IgD-negative memory B cell (primary cell): ENCODE measurements at regions not wholly inside any gene's neighbourhood (a gene's known extent, or its start where the extent isn't known, plus 50 kb on each side); places are given as distances from the start of the nearest gene placed in this dataset.

ENCODE experiments used
- H3K27ac Mint-ChIP-seq, 3 donors: one replicate each; pipeline ENCODE4 v1.8.0; 2020 to 2022; ENCODE audit warnings: mild to moderate bottlenecking in 3 of 3, mixed read lengths in 3 of 3, moderate library complexity in 1 of 3
- H3K27me3 Mint-ChIP-seq: one replicate; pipeline ENCODE4 v1.8.0; 2021; ENCODE audit warnings: mixed read lengths
- H3K36me3 Mint-ChIP-seq: one replicate; pipeline ENCODE4 v1.8.0; 2020; ENCODE audit warnings: mild to moderate bottlenecking, mixed read lengths
- H3K4me1 Mint-ChIP-seq, 3 donors: one replicate each; pipeline ENCODE4 v1.8.0; 2020 to 2022; ENCODE audit warnings: mixed read lengths in 3 of 3, mild to moderate bottlenecking in 1 of 3
- H3K4me3 Mint-ChIP-seq, 4 donors: one replicate each; pipeline ENCODE4 v1.8.0; 2020 to 2022; ENCODE audit warnings: mild to moderate bottlenecking in 4 of 4, mixed read lengths in 4 of 4, moderate library complexity in 3 of 4
- H3K9me3 Mint-ChIP-seq, 3 donors: one replicate each; pipeline ENCODE4 v1.8.0; 2020 to 2021; ENCODE audit warnings: mixed read lengths in 3 of 3, mild to moderate bottlenecking in 1 of 3

- Mint-ChIP-seq H3K27ac (no peak overlapping the region), H3K27me3 (no peaks in the 10 kb centered on the region), H3K4me3 (no peak overlapping the region), H3K36me3 (peaks cover 2% of the 10 kb centered on the region), H3K4me1 (no peaks in the 10 kb centered on the region), H3K9me3 (peaks cover 0 to 4% (median 0%) of the 10 kb centered on the region in 3 donors)
Observed at GRCh38 chr2:4883375-4883774, 808.8 kb upstream of the SOX11 start.

GRCh38 chr2:4884117-4884571 lies 808.0 kb upstream of the SOX11 start:
- Mint-ChIP-seq H3K27me3 (no peaks in the 10 kb centered on the region), H3K4me1 (no peaks in the 10 kb centered on the region), H3K36me3 (peaks cover 2% of the 10 kb centered on the region), H3K9me3 (peaks cover 0 to 4% (median 0%) of the 10 kb centered on the region in 3 donors), H3K27ac (no peak overlapping the region), H3K4me3 (no peak overlapping the region)

DNA sequence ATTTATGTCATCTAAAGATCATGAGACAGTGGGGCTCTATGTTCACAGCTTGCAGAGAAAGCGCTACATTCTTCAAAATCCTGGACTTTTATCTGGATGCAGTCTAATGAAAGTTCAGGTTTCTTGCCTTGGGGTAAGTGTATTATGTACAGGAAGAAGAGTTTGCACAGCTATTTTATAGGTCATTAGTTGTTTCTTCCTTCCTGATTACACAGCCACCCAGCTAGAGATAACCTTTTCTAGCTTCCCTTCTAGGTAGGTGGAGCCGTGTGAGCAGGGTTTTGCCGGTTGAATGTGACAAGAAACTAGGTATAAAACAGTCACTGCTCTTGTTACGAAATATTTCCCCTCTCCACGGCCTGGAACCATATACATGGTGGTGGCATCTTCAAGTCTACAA lies 800.8 kb upstream of the SOX11 start:
- H3K27me3 Mint-ChIP-seq: no peaks in the 10 kb centered on the region
- H3K27ac Mint-ChIP-seq: no peak overlapping the region
- H3K4me3 Mint-ChIP-seq: no peak overlapping the region
- H3K36me3 Mint-ChIP-seq: no peaks in the 10 kb centered on the region
- H3K4me1 Mint-ChIP-seq: no peaks in the 10 kb centered on the region
- H3K9me3 Mint-ChIP-seq: peaks cover 0 to 7% (median 5%) of the 10 kb centered on the region in 3 donors

GRCh38 chr2:4895371-4895770 lies 796.8 kb upstream of the SOX11 start:
- Mint-ChIP-seq H3K27ac (no peak overlapping the region), H3K4me1 (no peaks in the 10 kb centered on the region), H3K36me3 (no peaks in the 10 kb centered on the region), H3K27me3 (no peaks in the 10 kb centered on the region), H3K9me3 (peaks cover 1 to 9% (median 4%) of the 10 kb centered on the region in 3 donors), H3K4me3 (no peak overlapping the region)

DNA sequence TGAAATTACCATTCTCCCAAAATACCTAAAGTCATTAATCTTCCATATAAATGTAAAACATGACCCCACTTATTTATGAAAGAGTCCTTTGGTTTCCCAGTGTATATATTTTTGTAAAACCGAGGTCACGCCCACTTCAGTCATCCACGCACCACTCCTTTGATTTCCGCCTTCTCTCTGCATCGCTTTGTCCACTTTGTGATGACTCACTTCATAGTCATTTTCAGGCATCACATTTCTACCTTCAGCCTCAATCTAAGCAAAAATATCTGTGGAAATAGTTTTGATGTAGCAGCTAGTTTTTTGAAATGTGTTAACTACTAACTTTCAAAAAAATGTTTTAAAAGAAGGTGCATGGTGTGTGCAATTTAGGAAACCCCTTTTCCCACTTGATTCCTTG lies 793.5 kb upstream of the SOX11 start:
- H3K4me3 Mint-ChIP-seq: no peak overlapping the region
- no peaks in the 10 kb centered on the region for H3K4me1 Mint-ChIP-seq
- no peaks in the 10 kb centered on the region for H3K36me3 Mint-ChIP-seq
- H3K27ac Mint-ChIP-seq: no peak overlapping the region
- no peaks in the 10 kb centered on the region for H3K27me3 Mint-ChIP-seq
- H3K9me3 Mint-ChIP-seq: peaks cover 0 to 10% (median 8%) of the 10 kb centered on the region in 3 donors

GRCh38 chr2:4900242-4900641 lies 791.9 kb upstream of the SOX11 start:
- Mint-ChIP-seq H3K27ac (no peak overlapping the region), H3K36me3 (no peaks in the 10 kb centered on the region), H3K9me3 (peaks cover 0 to 10% (median 5%) of the 10 kb centered on the region in 3 donors), H3K27me3 (no peaks in the 10 kb centered on the region), H3K4me1 (no peaks in the 10 kb centered on the region), H3K4me3 (no peak overlapping the region)

DNA sequence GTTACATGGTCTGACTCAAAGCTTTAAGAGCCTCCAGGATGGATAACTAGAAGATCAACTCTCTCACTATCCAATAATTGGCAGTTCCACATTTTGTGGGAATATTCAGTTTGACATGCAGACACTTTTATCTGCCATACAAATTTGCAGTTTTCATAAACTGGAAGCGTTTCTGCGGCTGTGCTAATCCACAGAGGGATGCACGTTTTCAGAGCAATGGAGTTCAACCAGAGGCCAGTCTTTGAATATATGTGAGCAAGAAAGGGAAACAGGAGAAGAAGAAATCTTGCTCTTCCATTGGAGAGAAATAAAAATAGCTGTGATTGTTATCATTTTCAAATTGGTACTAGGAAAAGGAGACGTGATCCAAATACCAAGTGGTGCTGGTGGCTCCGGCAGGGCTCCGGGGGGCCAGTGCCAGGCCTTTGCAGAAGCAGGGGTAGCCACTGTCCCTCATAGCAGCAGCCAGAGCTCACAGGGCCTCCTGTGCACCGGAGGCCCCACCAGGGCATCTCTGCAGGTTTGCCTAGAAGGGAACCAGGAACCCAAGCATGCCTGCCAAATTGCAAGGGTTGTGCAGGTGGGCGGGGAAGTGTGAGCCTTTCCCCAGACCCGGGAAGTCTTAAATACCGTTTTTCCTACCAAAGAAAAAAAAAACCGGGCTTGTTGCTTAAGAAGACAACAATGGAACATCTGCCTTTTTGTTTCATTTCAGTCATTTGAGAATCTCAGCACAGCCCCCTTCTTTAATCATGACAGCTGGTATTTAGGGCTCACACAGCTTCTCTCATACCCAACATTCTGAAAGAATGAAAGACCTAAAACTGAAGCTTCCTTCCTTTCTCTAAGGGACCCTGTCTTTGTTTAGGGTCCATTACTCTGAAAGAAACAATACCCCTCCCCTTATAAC lies 791.1 kb upstream of the SOX11 start:
- Mint-ChIP-seq H3K27ac (no peak overlapping the region), H3K9me3 (peaks cover 0 to 10% (median 2%) of the 10 kb centered on the region in 3 donors), H3K27me3 (no peaks in the 10 kb centered on the region), H3K4me1 (no peaks in the 10 kb centered on the region), H3K4me3 (no peak overlapping the region), H3K36me3 (no peaks in the 10 kb centered on the region)

GRCh38 chr2:4903656-4904348 lies 788.4 kb upstream of the SOX11 start:
- Mint-ChIP-seq H3K9me3 (peaks cover 0 to 10% (median 0%) of the 10 kb centered on the region in 3 donors), H3K4me3 (no peak overlapping the region), H3K27me3 (no peaks in the 10 kb centered on the region), H3K4me1 (no peaks in the 10 kb centered on the region), H3K27ac (no peak overlapping the region), H3K36me3 (no peaks in the 10 kb centered on the region)

GRCh38 chr2:4908461-4908860 lies 783.7 kb upstream of the SOX11 start:
- Mint-ChIP-seq H3K4me3 (no peak overlapping the region), H3K27me3 (no peaks in the 10 kb centered on the region), H3K36me3 (no peaks in the 10 kb centered on the region), H3K9me3 (peaks cover 0 to 4% (median 0%) of the 10 kb centered on the region in 3 donors), H3K27ac (no peak overlapping the region), H3K4me1 (no peaks in the 10 kb centered on the region)

DNA sequence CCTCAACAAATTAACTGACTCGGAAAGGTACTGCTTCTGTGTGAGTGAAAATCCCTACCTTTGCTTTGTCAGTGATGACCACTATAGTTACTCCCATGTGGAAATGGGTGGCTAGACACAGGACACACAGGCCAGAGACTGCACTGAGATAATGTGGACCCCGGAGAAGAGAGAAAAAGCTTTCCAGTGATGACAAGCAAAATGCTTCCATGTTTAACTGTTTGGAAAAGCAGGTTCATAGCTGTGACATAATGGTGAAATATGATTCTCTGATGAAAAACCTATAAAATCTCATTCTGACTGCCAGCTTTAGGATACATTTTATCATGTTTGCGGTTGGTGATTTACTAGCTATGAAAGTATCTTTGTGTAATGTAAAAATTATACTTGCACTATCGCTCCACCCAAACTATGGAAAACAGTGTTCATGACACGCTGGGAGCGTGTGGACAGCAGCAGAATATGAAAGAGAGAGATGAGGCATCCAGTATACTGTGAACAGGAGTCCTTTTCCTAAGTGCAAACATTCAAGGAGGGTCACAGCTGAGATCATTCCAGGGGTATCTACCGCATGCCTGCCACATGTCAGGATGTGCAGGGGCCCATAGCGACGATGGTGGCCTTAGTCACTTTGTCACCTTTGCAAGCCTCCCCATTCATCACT lies 782.7 kb upstream of the SOX11 start:
- H3K27ac Mint-ChIP-seq: no peak overlapping the region
- no peaks in the 10 kb centered on the region for H3K36me3 Mint-ChIP-seq
- H3K9me3 Mint-ChIP-seq: peaks cover 0 to 9% (median 0%) of the 10 kb centered on the region in 3 donors
- no peak overlapping the region for H3K4me3 Mint-ChIP-seq
- no peaks in the 10 kb centered on the region for H3K27me3 Mint-ChIP-seq
- H3K4me1 Mint-ChIP-seq: no peaks in the 10 kb centered on the region

GRCh38 chr2:4914036-4914435 lies 778.1 kb upstream of the SOX11 start:
- Mint-ChIP-seq H3K27me3 (no peaks in the 10 kb centered on the region), H3K9me3 (peaks cover 0 to 9% (median 2%) of the 10 kb centered on the region in 3 donors), H3K4me3 (no peak overlapping the region), H3K4me1 (no peaks in the 10 kb centered on the region), H3K27ac (no peak overlapping the region), H3K36me3 (no peaks in the 10 kb centered on the region)

DNA sequence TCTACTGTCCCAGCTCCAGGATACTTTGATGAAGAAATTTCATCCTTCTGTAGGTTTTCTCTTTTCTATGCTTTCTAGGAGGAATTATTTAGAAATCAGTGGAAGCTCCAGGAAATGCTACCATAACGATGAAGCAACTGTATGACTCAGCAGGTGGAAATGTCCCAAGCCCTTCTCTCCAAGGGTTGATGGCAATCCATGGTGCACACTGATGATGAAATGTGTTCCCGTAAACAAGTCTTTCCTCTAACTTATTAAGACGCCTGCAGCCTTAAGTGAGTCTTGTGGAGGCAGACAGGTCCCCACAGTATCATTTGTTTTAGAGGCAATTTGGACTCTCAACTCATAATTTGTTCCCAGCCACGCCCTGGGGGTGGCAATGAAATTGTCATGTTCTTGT lies 777.6 kb upstream of the SOX11 start:
- H3K9me3 Mint-ChIP-seq: peaks cover 0 to 9% (median 2%) of the 10 kb centered on the region in 3 donors
- H3K27me3 Mint-ChIP-seq: no peaks in the 10 kb centered on the region
- H3K4me3 Mint-ChIP-seq: no peak overlapping the region
- no peaks in the 10 kb centered on the region for H3K4me1 Mint-ChIP-seq
- no peaks in the 10 kb centered on the region for H3K36me3 Mint-ChIP-seq
- no peak overlapping the region for H3K27ac Mint-ChIP-seq

GRCh38 chr2:4915357-4915756 lies 776.8 kb upstream of the SOX11 start:
- Mint-ChIP-seq H3K4me3 (no peak overlapping the region), H3K27ac (no peak overlapping the region), H3K27me3 (no peaks in the 10 kb centered on the region), H3K9me3 (peaks cover 0 to 9% (median 2%) of the 10 kb centered on the region in 3 donors), H3K4me1 (no peaks in the 10 kb centered on the region), H3K36me3 (no peaks in the 10 kb centered on the region)

GRCh38 chr2:4916094-4916493 lies 776.1 kb upstream of the SOX11 start:
- no peaks in the 10 kb centered on the region for H3K4me1 Mint-ChIP-seq
- no peaks in the 10 kb centered on the region for H3K36me3 Mint-ChIP-seq
- no peak overlapping the region for H3K4me3 Mint-ChIP-seq

GRCh38 chr2:4930704-4931103 lies 761.5 kb upstream of the SOX11 start:
- no peaks in the 10 kb centered on the region for H3K4me1 Mint-ChIP-seq
- H3K4me3 Mint-ChIP-seq: no peak overlapping the region
- no peaks in the 10 kb centered on the region for H3K36me3 Mint-ChIP-seq

More at GRCh38 chr2:4916094-4916493, 776.1 kb upstream of the SOX11 start:
- H3K27ac Mint-ChIP-seq: no peak overlapping the region
- H3K27me3 Mint-ChIP-seq: no peaks in the 10 kb centered on the region
- H3K9me3 Mint-ChIP-seq: peaks cover 0 to 9% (median 2%) of the 10 kb centered on the region in 3 donors

More at GRCh38 chr2:4930704-4931103, 761.5 kb upstream of the SOX11 start:
- no peak overlapping the region for H3K27ac Mint-ChIP-seq
- H3K27me3 Mint-ChIP-seq: no peaks in the 10 kb centered on the region
- H3K9me3 Mint-ChIP-seq: peaks cover 3 to 17% (median 7%) of the 10 kb centered on the region in 3 donors
